GM12891 (cell line): ENCODE measurements at regions not wholly inside any gene's neighbourhood (a gene's known extent, or its start where the extent isn't known, plus 50 kb on each side); places are given as distances from the start of the nearest gene placed in this dataset.

ENCODE experiments used
- DNase-seq: peaks from one replicate; pipeline ENCODE4 v3.0.0; 2011; ENCODE audit warnings: low spot score; ENCODE audit not compliant: insufficient read length
- FAIRE-seq: peaks from 2 replicates; lab custom pipeline; 2011; peaks lifted over from hg19 to GRCh38; lab: Jason Lieb, UNC
- PAX5 ChIP-seq: IDR thresholded peaks from 2 replicates; pipeline ENCODE4 v1.6.1; 2011; ENCODE audit warnings: low read length, moderate library complexity, mild to moderate bottlenecking; ENCODE audit not compliant: insufficient read depth, severe bottlenecking
- POLR2A ChIP-seq: IDR thresholded peaks from 2 replicates; pipeline ENCODE4 v1.6.1; 2011; ENCODE audit warnings: low read depth, low read length, control low read depth
- POLR2AphosphoS5 ChIP-seq: IDR thresholded peaks from 2 replicates; pipeline ENCODE4 v1.6.1; 2011; ENCODE audit warnings: low read depth, low read length, control low read depth
- POU2F2 ChIP-seq: IDR thresholded peaks from 2 replicates; pipeline ENCODE4 v1.6.1; 2011; ENCODE audit warnings: low read depth, mild to moderate bottlenecking, control low read depth, low read length, moderate library complexity
- SPI1 ChIP-seq: IDR thresholded peaks from 2 replicates; pipeline ENCODE4 v1.6.1; 2011; ENCODE audit warnings: low read depth, low read length, control low read depth
- TAF1 ChIP-seq: IDR thresholded peaks from 2 replicates; pipeline ENCODE4 v1.6.1; 2011; ENCODE audit warnings: low read depth, low read length, control low read depth

DNA sequence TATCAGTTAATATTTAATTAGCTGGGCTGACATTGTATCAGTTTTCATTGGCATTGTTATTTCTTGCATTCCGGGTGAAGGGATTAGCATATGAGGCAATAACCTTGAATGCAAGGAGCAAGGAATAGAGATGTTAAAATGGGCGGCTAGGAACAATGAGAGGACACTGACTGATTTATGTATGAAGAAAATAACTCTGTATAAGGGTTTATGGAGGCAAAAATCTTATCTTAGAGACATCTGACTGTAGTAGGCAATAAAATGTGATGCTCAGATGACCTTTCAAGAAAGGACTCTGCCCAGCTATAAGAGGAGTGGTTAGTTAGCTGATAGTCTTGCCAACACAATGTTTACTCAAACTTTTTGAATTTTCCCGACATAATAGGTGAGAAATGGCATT, 158.3 kb downstream of the EFHB start:
- no peak for TF ChIP-seq POLR2AphosphoS5
- TF ChIP-seq POU2F2 = no peak
- TF ChIP-seq PAX5 = no peak
- no peak for TF ChIP-seq POLR2A
- no peak for TF ChIP-seq SPI1
- TF ChIP-seq TAF1 = no peak
- FAIRE-seq (no peak), DNase-seq (no peak)

DNA sequence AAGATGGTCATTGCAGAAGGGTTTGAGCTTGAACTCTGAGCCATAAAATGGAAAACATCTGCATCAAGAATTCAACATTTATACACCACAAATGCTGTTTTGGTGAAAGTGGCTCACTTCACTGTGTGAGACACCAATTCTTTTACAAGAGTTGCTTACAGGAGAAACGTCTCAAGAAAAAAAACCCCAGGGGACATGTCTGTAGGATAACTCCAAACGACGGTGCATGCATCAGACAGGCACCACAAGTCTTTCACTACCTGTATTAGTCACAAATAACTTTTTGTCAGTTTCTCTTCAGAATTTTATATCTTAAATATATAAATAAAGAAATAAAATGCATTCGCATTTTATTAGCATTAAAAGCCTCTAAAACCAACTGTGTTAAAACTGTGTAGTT, 164.3 kb downstream of the EFHB start:
- TF ChIP-seq POLR2AphosphoS5 (no peak), PAX5 (no peak), POU2F2 (no peak), POLR2A (no peak), TAF1 (no peak), SPI1 (no peak)
- DNase-seq = no peak
- FAIRE-seq = no peak

DNA sequence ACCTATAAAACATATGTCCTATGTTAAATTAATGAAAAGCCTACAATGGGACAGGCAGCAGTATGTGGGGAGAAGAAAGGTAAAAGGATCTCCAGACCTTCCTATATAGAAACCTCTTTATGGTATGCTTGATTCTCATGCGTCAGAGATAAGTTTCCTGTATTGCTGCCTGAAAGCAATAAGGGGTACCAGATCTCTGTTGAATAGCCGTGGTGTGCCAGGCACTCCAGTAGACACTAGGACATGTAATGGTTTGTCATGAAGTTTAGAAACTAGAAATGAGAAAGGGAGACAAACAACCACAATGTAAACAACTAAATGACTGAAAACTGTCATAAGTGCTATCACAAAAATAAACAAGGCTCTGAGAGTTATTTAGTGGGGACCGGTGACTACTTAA, 168.1 kb downstream of the EFHB start:
- FAIRE-seq = no peak
- no peak for TF ChIP-seq TAF1
- no peak for TF ChIP-seq POLR2A
- no peak for TF ChIP-seq SPI1
- TF ChIP-seq PAX5 = no peak
- TF ChIP-seq POLR2AphosphoS5 = no peak
- TF ChIP-seq POU2F2 = no peak

DNA sequence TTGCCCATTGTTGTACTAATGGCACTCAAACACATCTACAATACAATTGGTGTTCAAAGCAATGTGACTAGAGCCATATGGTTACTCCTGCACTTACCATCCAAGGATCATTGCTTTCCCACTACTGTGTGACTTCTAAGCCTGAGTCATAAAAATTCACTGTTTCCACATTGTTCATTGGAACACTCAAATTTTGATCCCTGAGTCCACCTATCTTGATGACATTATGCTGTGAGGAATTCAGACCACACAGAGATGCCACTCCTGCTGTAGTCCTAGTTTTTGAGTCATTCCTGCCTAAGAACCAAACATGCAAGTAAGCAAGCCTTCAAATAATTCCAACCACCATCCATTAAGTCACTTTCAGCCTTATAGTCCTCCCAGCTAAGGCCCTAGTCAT, 176.2 kb downstream of the EFHB start:
- TF ChIP-seq POLR2AphosphoS5 = no peak
- TF ChIP-seq TAF1 = no peak
- no peak for TF ChIP-seq SPI1
- no peak for TF ChIP-seq POLR2A
- TF ChIP-seq POU2F2 = no peak
- no peak for TF ChIP-seq PAX5
- DNase-seq = no peak
- no peak for FAIRE-seq

More for the DNA sequence above, 168.1 kb downstream of the EFHB start:
- DNase-seq = no peak

- no peak for DNase-seq
- no peak for FAIRE-seq
- TF ChIP-seq POLR2AphosphoS5 (no peak), POLR2A (no peak), PAX5 (no peak), SPI1 (no peak), TAF1 (no peak), POU2F2 (no peak)
These were observed 184.5 kb downstream of the EFHB start for GRCh38 chr3:19749448-19750017.

DNA sequence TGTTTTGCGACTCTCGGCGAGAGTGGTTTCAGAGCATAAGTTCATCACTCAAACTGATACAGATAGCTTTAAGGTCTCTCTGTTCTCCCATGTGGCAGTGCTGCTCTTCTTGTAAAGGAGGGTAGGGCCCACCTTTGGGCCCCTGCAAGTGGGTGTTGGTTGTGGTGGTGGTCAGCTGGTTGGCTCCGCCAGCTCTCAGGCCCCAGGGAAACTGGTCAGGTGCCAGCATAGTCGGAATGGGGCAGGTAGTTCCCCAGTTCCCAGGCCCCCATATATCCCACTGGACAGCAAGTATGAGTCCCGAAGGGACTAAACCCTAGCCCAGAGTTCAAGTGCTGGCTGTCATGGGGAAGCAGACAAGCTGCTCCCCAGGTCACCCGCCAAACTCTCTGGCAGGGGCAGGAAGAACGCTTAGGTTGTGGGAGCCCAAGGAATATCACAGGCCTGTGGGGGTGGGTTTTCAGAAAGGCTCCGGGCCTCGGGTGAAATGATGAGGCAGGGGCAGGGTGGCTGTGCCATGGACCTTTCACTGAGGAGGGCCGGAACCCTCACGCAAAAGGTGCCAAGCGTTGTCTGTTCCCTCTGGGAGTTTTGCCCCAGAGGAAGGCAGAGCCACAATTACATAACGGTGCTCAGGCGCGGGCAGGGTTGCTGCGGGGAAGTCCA, 185.1 kb downstream of the EFHB start:
- DNase-seq (no peak), FAIRE-seq (no peak)
- no peak for TF ChIP-seq POLR2AphosphoS5
- TF ChIP-seq TAF1 = no peak
- no peak for TF ChIP-seq POU2F2
- TF ChIP-seq POLR2A = no peak
- TF ChIP-seq PAX5 = no peak
- TF ChIP-seq SPI1 = no peak

DNA sequence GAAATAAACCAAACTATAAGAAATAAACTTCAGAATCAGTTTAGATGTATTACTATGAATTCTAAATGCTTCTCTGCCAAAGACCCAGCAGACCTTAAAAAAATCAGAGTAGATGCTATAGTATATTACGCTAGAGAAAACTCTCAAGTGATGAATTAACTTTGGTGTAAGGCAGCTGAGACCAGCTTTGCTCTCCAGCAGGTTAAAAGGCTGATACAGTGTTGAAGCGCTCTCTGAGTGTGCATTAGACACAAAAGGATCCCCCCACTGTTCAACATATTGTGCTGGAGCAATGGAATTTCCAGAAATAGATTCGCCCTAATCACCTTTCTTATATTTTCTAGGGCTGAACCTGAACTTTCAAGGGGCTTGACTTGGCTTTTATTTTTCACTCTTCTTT, 190.0 kb downstream of the EFHB start:
- FAIRE-seq (no peak), DNase-seq (no peak)
- TF ChIP-seq POU2F2 (no peak), POLR2A (no peak), PAX5 (no peak), POLR2AphosphoS5 (no peak), SPI1 (no peak), TAF1 (no peak)

- no peak for TF ChIP-seq TAF1
- no peak for TF ChIP-seq POLR2AphosphoS5
- no peak for TF ChIP-seq SPI1
- no peak for TF ChIP-seq POU2F2
- TF ChIP-seq PAX5 = no peak
- no peak for TF ChIP-seq POLR2A
- DNase-seq (no peak), FAIRE-seq (no peak)
These were observed 191.1 kb downstream of the EFHB start for GRCh38 chr3:19742935-19743334.

GRCh38 chr3:19739504-19739903, 194.5 kb downstream of the EFHB start:
- FAIRE-seq (no peak), DNase-seq (no peak)
- TF ChIP-seq TAF1 (no peak), POLR2AphosphoS5 (no peak)

DNA sequence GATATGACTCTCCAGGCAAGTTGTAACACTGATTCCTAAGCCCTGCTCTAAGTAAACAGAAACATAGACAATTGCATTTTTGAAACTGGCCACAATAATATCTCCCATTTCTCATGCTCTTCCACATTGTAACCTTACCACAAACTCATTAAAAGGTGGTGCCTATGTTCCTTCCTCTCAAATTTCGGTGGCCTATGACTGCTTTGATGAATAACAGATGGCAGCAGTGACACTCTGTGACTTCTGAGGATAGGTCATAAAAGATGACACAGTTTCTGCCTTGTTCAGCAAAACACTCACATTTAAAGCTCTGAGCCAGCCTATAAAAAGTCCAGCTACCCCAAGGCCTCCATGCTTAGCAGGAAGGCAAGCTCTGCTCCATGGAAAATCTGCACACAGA, 195.2 kb downstream of the EFHB start:
- TF ChIP-seq SPI1 (no peak), POU2F2 (no peak), POLR2A (no peak), TAF1 (no peak), PAX5 (no peak), POLR2AphosphoS5 (no peak)
- DNase-seq (no peak), FAIRE-seq (no peak)
